ENCODE measurements at regions not wholly inside any gene's neighbourhood (a gene's known extent, or its start where the extent isn't known, plus 50 kb on each side); places are given as distances from the start of the nearest gene placed in this dataset.
"Not testable (repeated sequence)": the region's sequence is repeated elsewhere in the genome, so short reads cannot be mapped to it uniquely, and the experiment has no call there.

DNA sequence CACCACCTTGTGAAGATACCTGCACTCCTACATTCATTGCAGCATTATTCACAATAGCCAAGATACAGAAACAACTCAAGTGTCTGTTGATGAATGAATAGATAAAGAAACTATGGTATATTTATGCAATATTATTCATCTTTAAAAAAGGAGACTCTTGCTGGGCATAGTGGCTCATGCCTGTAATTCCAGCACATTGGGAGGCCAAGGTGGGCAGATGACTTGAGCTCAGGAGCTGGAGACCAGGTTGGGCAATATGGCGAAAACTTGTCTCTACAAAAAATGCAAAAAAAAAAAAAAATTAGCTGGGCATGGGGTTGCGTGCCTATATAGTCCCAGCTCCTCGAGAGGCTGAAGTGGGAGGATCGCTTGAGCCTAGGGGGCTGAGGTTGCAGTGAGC, 119.8 kb downstream of the GJA1 start:
- intact Hi-C loops (cut with DNase I) = no loop called here
- no peaks in the 10 kb centered on the region for H3K27me3 ChIP-seq (ENCODE audit: control insufficient read depth, insufficient read depth, low read length)
- H3K27ac ChIP-seq (ENCODE audit: low read depth in 2 of 2, low read length in 2 of 2) = no peak overlapping the region
- no peak overlapping the region for H3K9ac ChIP-seq (ENCODE audit: low read length in 3 of 3)
- DNase-seq (no peak), FAIRE-seq (no peak)
- H3K9me3 ChIP-seq (ENCODE audit: control insufficient read depth in 2 of 3, insufficient read depth in 1 of 3, low read length in 3 of 3) = no peaks in the 10 kb centered on the region
- no peaks in the 10 kb centered on the region for H3K4me1 ChIP-seq (ENCODE audit: control insufficient read depth in 2 of 3, insufficient read depth in 2 of 3, low read depth in 1 of 3, low read length in 3 of 3)
- TF ChIP-seq, protein P1, sequence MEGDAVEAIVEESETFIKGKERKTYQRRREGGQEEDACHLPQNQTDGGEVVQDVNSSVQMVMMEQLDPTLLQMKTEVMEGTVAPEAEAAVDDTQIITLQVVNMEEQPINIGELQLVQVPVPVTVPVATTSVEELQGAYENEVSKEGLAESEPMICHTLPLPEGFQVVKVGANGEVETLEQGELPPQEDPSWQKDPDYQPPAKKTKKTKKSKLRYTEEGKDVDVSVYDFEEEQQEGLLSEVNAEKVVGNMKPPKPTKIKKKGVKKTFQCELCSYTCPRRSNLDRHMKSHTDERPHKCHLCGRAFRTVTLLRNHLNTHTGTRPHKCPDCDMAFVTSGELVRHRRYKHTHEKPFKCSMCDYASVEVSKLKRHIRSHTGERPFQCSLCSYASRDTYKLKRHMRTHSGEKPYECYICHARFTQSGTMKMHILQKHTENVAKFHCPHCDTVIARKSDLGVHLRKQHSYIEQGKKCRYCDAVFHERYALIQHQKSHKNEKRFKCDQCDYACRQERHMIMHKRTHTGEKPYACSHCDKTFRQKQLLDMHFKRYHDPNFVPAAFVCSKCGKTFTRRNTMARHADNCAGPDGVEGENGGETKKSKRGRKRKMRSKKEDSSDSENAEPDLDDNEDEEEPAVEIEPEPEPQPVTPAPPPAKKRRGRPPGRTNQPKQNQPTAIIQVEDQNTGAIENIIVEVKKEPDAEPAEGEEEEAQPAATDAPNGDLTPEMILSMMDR (IDR thresholded peaks at IDR 0.05; ENCODE audit: borderline replicate concordance, extremely low read depth, insufficient read depth) = no peak
- H3K36me3 ChIP-seq (ENCODE audit: control insufficient read depth in 2 of 3, insufficient read depth in 3 of 3, low read length in 3 of 3) = no peaks in the 10 kb centered on the region
- no peak overlapping the region for H3K4me3 ChIP-seq (ENCODE audit: low read length in 3 of 3)

DNA sequence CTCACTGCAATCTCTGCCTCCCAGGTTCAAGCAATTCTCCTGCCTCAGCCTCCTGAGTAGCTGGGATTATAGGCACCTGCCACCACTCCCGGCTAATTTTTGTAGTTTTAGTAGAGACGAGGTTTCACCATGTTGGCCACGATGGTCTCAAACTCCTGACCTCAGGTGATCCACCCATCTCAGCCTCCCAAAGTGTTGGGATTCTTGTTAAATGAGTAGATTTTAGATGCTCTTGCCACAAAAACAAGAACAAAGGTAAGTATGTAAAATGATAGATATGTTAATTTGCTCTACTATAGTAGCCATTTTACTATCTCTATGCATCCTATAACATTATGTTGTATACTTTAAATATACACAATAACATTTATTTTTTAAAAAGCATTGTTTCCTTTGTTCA, 120.7 kb downstream of the GJA1 start:
- FAIRE-seq; H3K9me3 ChIP-seq (ENCODE audit: control insufficient read depth in 2 of 3, insufficient read depth in 1 of 3, low read length in 3 of 3); intact Hi-C loops (cut with DNase I); H3K4me3 ChIP-seq (ENCODE audit: low read length in 3 of 3); H3K36me3 ChIP-seq (ENCODE audit: control insufficient read depth in 2 of 3, insufficient read depth in 3 of 3, low read length in 3 of 3); DNase-seq; H3K27ac ChIP-seq (ENCODE audit: low read depth in 2 of 2, low read length in 2 of 2); H3K4me1 ChIP-seq (ENCODE audit: control insufficient read depth in 2 of 3, insufficient read depth in 2 of 3, low read depth in 1 of 3, low read length in 3 of 3); H3K9ac ChIP-seq (ENCODE audit: low read length in 3 of 3); H3K27me3 ChIP-seq (ENCODE audit: control insufficient read depth, insufficient read depth, low read length): not testable (repeated sequence)

DNA sequence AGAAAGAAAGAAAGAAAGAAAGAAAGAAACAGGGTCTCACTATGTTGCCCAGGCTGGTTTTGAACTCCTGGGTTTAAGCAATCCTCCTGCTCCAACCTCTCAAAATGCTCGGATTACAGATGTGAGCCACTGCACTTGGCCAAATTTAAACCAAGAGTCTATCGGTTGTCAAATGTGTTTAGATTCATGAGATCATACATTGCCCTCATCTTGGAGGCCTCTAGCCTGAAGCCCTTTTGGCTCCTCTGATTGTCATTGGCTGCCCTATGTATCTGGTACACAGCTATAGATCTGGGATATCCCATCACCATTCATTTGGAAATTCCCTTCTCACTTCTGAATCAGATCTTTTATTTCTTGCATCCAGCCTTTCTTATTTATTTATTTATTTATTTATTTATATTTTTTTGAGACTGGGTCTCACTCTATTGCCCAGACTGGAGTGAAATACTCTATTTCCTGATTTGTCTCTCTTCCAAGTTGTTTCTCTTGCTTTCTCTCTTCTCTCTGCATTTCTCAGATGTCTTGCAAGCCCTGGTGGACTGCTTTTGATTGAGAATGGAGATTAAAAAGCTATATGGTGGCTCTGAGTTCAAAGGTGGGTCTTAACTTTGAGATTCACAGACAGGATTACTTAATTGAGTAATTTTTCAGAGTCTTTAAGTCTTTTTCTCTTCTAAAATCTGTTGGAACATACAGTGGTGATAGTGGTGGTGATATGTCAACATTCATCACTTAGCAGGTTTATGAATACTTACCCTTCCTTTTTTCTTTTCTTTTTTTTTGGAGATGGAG, 121.9 kb downstream of the GJA1 start:
- H3K9ac ChIP-seq (ENCODE audit: low read length in 3 of 3) = no peak overlapping the region
- H3K4me3 ChIP-seq (ENCODE audit: low read length in 3 of 3) = no peak overlapping the region
- intact Hi-C loops (cut with DNase I) = no loop called here

DNA sequence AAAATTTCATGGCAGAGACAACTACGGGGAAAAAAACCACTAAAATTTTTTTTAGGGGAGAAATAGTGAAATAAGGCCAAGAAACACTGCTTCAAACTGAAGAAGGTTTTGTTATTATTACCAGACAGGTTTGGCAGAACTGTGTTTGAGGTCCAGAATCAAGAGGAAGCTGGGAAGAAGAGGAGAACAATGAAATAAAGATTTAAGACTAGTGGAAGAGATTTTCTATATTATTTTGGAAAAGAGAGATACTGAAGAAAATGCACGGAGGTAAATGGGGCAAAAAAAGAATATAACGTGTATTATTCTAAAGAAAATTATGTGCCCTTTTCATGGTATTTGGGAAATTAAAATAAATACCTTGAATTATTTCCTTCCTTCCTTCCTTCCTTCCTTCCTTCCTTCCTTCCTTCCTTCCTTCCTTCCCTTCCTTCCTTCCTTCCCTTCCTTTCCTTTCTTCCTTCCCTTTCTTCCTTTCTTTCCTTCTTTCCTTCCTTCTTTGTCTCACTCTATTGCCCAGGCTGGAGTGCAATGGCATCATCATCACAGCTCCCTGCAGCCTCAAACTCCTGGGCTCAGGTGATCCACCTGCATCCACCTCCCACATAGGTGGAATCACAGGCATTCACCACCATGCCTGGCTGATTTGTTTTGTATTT, 124.3 kb downstream of the GJA1 start:
- no peak overlapping the region for H3K9ac ChIP-seq (ENCODE audit: low read length in 3 of 3)
- TF ChIP-seq, protein P1 (IDR thresholded peaks at IDR 0.05; ENCODE audit: borderline replicate concordance, extremely low read depth, insufficient read depth) = no peak
- no peak overlapping the region for H3K27ac ChIP-seq (ENCODE audit: low read depth in 2 of 2, low read length in 2 of 2)
- intact Hi-C loops (cut with DNase I) = no loop called here
- H3K4me1 ChIP-seq (ENCODE audit: control insufficient read depth in 2 of 3, insufficient read depth in 2 of 3, low read depth in 1 of 3, low read length in 3 of 3) = no peaks in the 10 kb centered on the region
- FAIRE-seq (no peak), DNase-seq (no peak)
- peaks cover 0 to 10% (median 0%) of the 10 kb centered on the region in 3 donors for H3K9me3 ChIP-seq (ENCODE audit: control insufficient read depth in 2 of 3, insufficient read depth in 1 of 3, low read length in 3 of 3)
- H3K36me3 ChIP-seq (ENCODE audit: control insufficient read depth in 2 of 3, insufficient read depth in 3 of 3, low read length in 3 of 3) = no peaks in the 10 kb centered on the region
- H3K4me3 ChIP-seq (ENCODE audit: low read length in 3 of 3) = no peak overlapping the region
- H3K27me3 ChIP-seq (ENCODE audit: control insufficient read depth, insufficient read depth, low read length) = no peaks in the 10 kb centered on the region

More for the DNA sequence above, 121.9 kb downstream of the GJA1 start:
- TF ChIP-seq, protein P1 (IDR thresholded peaks at IDR 0.05; ENCODE audit: borderline replicate concordance, extremely low read depth, insufficient read depth) = no peak
- Histone ChIP-seq H3K36me3 (ENCODE audit: control insufficient read depth in 2 of 3, insufficient read depth in 3 of 3, low read length in 3 of 3) (no peaks in the 10 kb centered on the region), H3K27me3 (ENCODE audit: control insufficient read depth, insufficient read depth, low read length) (no peaks in the 10 kb centered on the region), H3K4me1 (ENCODE audit: control insufficient read depth in 2 of 3, insufficient read depth in 2 of 3, low read depth in 1 of 3, low read length in 3 of 3) (no peaks in the 10 kb centered on the region), H3K27ac (ENCODE audit: low read depth in 2 of 2, low read length in 2 of 2) (no peak overlapping the region), H3K9me3 (ENCODE audit: control insufficient read depth in 2 of 3, insufficient read depth in 1 of 3, low read length in 3 of 3) (no peaks in the 10 kb centered on the region)
- no peak for FAIRE-seq
- DNase-seq = no peak
